GM23338 (cell line): ENCODE measurements at regions not wholly inside any gene's neighbourhood (a gene's known extent, or its start where the extent isn't known, plus 50 kb on each side); places are given as distances from the start of the nearest gene placed in this dataset.

Experiments
- ATAC-seq: fragments of 200-7000 bp; cut with Tn5 transposase; 3 replicates; pipeline ENCODE4 v1.9.1; 2020
- DNase-seq: peaks from one replicate; pipeline ENCODE4 v3.0.0-alpha.2; 2015; ENCODE audit warnings: low spot score
- H2AFZ ChIP-seq: fragments of 200-600 bp; sonication (generic); 2 replicates; pipeline ENCODE4 v1.8.0; 2016; ENCODE audit warnings: antibody characterized with exemption, mild to moderate bottlenecking, moderate library complexity
- H3F3A ChIP-seq: fragments of 200-600 bp; sonication (generic); replicated peaks from 2 replicates; pipeline ENCODE4 v1.8.0; 2017; ENCODE audit warnings: antibody characterized with exemption, mixed run types, low read depth
- H3K27ac ChIP-seq: fragments of 200-600 bp; sonication (generic); 2 replicates; pipeline ENCODE4 v1.6.1; 2016; ENCODE audit warnings: low read depth
- H3K27me3 ChIP-seq: fragments of 200-600 bp; sonication (generic); 2 replicates; pipeline ENCODE4 v1.8.0; 2016; ENCODE audit warnings: mild to moderate bottlenecking, mixed run types, moderate library complexity; ENCODE audit not compliant: insufficient read depth
- H3K36me3 ChIP-seq: fragments of 200-600 bp; sonication (generic); 2 replicates; pipeline ENCODE4 v1.8.0; 2016; ENCODE audit warnings: mild to moderate bottlenecking; ENCODE audit not compliant: insufficient read depth
- H3K4me1 ChIP-seq: fragments of 200-600 bp; sonication (generic); 2 replicates; pipeline ENCODE4 v1.8.0; 2016; ENCODE audit warnings: mild to moderate bottlenecking, moderate library complexity; ENCODE audit not compliant: insufficient read depth
- H3K4me2 ChIP-seq: fragments of 200-600 bp; sonication (generic); 2 replicates; pipeline ENCODE4 v1.7.1; 2017; ENCODE audit warnings: mixed run types
- H3K4me3 ChIP-seq: fragments of 200-600 bp; sonication (generic); 2 replicates; pipeline ENCODE4 v1.6.1; 2016; ENCODE audit warnings: mixed run types
- H3K79me2 ChIP-seq: fragments of 200-600 bp; sonication (generic); replicated peaks from 2 replicates; pipeline ENCODE4 v1.8.0; 2017; ENCODE audit warnings: mild to moderate bottlenecking; ENCODE audit not compliant: insufficient read depth
- H3K9me2 ChIP-seq: fragments of 200-600 bp; sonication (generic); 2 replicates; pipeline ENCODE4 v1.8.0; 2017; ENCODE audit not compliant: insufficient read depth
- H4K20me1 ChIP-seq: fragments of 200-600 bp; sonication (generic); replicated peaks from 2 replicates; pipeline ENCODE4 v1.8.0; 2017; ENCODE audit warnings: mild to moderate bottlenecking; ENCODE audit not compliant: insufficient read depth
- H3K27ac Mint-ChIP-seq: 2 replicates; pipeline ENCODE4 v1.8.0; 2020; ENCODE audit warnings: inconsistent platforms, mild to moderate bottlenecking, moderate library complexity, mixed read lengths
- H3K27me3 Mint-ChIP-seq: 3 replicates; pipeline ENCODE4 v1.8.0; 2022; ENCODE audit warnings: low read depth, mild to moderate bottlenecking, moderate library complexity, mixed read lengths, inconsistent platforms; ENCODE audit not compliant: insufficient read depth, poor library complexity
- H3K36me3 Mint-ChIP-seq: 3 replicates; pipeline ENCODE4 v1.8.0; 2021; ENCODE audit warnings: low read depth, mild to moderate bottlenecking, inconsistent platforms, moderate library complexity, mixed read lengths
- H3K4me1 Mint-ChIP-seq: 3 replicates; pipeline ENCODE4 v1.8.0; 2020; ENCODE audit warnings: mild to moderate bottlenecking, inconsistent platforms, mixed read lengths
- H3K4me3 Mint-ChIP-seq: 3 replicates; pipeline ENCODE4 v1.8.0; 2021; ENCODE audit warnings: moderate library complexity, mild to moderate bottlenecking, inconsistent platforms, mixed read lengths
- H3K9me3 Mint-ChIP-seq: 3 replicates; pipeline ENCODE4 v1.8.0; 2020; ENCODE audit warnings: moderate library complexity, mild to moderate bottlenecking, inconsistent platforms, mixed read lengths
- STAT1 ChIP-seq: IDR thresholded peaks from one replicate; pipeline ENCODE4 v1.6.1; 2016; ENCODE audit warnings: antibody characterized with exemption; ENCODE audit not compliant: unreplicated experiment
- ZNF114 ChIP-seq: fragments of 250-450 bp; sonication (Bioruptor Pico); IDR thresholded peaks from 2 replicates; pipeline ENCODE4 v1.5.0; 2020; ENCODE audit warnings: mild to moderate bottlenecking, moderate library complexity
- TF ChIP-seq, protein P1 (sequence below): fragments of 250-450 bp; sonication (Bioruptor Pico); IDR thresholded peaks from 2 replicates; pipeline ENCODE4 v1.5.0; 2020; ENCODE audit warnings: mild to moderate bottlenecking, moderate library complexity

GRCh38 chr20:4574356-4574690 lies 111.9 kb upstream of the PRNP start (continued):
- TF ChIP-seq, protein P1, sequence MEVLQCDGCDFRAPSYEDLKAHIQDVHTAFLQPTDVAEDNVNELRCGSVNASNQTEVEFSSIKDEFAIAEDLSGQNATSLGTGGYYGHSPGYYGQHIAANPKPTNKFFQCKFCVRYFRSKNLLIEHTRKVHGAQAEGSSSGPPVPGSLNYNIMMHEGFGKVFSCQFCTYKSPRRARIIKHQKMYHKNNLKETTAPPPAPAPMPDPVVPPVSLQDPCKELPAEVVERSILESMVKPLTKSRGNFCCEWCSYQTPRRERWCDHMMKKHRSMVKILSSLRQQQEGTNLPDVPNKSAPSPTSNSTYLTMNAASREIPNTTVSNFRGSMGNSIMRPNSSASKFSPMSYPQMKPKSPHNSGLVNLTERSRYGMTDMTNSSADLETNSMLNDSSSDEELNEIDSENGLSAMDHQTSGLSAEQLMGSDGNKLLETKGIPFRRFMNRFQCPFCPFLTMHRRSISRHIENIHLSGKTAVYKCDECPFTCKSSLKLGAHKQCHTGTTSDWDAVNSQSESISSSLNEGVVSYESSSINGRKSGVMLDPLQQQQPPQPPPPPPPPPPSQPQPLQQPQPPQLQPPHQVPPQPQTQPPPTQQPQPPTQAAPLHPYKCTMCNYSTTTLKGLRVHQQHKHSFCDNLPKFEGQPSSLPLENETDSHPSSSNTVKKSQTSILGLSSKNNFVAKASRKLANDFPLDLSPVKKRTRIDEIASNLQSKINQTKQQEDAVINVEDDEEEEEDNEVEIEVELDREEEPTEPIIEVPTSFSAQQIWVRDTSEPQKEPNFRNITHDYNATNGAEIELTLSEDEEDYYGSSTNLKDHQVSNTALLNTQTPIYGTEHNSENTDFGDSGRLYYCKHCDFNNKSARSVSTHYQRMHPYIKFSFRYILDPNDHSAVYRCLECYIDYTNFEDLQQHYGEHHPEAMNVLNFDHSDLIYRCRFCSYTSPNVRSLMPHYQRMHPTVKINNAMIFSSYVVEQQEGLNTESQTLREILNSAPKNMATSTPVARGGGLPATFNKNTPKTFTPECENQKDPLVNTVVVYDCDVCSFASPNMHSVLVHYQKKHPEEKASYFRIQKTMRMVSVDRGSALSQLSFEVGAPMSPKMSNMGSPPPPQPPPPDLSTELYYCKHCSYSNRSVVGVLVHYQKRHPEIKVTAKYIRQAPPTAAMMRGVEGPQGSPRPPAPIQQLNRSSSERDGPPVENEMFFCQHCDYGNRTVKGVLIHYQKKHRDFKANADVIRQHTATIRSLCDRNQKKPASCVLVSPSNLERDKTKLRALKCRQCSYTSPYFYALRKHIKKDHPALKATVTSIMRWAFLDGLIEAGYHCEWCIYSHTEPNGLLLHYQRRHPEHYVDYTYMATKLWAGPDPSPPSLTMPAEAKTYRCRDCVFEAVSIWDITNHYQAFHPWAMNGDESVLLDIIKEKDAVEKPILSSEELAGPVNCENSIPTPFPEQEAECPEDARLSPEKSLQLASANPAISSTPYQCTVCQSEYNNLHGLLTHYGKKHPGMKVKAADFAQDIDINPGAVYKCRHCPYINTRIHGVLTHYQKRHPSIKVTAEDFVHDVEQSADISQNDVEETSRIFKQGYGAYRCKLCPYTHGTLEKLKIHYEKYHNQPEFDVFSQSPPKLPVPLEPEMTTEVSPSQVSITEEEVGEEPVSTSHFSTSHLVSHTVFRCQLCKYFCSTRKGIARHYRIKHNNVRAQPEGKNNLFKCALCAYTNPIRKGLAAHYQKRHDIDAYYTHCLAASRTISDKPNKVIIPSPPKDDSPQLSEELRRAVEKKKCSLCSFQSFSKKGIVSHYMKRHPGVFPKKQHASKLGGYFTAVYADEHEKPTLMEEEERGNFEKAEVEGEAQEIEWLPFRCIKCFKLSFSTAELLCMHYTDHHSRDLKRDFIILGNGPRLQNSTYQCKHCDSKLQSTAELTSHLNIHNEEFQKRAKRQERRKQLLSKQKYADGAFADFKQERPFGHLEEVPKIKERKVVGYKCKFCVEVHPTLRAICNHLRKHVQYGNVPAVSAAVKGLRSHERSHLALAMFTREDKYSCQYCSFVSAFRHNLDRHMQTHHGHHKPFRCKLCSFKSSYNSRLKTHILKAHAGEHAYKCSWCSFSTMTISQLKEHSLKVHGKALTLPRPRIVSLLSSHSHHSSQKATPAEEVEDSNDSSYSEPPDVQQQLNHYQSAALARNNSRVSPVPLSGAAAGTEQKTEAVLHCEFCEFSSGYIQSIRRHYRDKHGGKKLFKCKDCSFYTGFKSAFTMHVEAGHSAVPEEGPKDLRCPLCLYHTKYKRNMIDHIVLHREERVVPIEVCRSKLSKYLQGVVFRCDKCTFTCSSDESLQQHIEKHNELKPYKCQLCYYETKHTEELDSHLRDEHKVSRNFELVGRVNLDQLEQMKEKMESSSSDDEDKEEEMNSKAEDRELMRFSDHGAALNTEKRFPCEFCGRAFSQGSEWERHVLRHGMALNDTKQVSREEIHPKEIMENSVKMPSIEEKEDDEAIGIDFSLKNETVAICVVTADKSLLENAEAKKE (CRISPR knock-in tag) = no peak
- no peak for TF ChIP-seq STAT1

GRCh38 chr20:4573564-4574355 lies 112.5 kb upstream of the PRNP start:
- H3K27ac Mint-ChIP-seq = no peak overlapping the region
- no peak for ATAC-seq

More at GRCh38 chr20:4573564-4574355, 112.5 kb upstream of the PRNP start:
- no peaks in the 10 kb centered on the region for H3K9me3 Mint-ChIP-seq
- Histone ChIP-seq H3K4me3 (no peak overlapping the region), H4K20me1 (no peaks in the 10 kb centered on the region), H3K27me3 (no peaks in the 10 kb centered on the region), H3K9me2 (peaks cover 8% of the 10 kb centered on the region; the same call in 1 of the 2 replicates), H3F3A (no peaks in the 10 kb centered on the region), H3K36me3 (no peaks in the 10 kb centered on the region), H3K4me2 (no peak overlapping the region), H3K79me2 (no peaks in the 10 kb centered on the region), H3K4me1 (no peaks in the 10 kb centered on the region), H2AFZ (peak overlapping the region; percentile 90), H3K27ac (no peak overlapping the region)
- H3K4me1 Mint-ChIP-seq = peaks cover 15% of the 10 kb centered on the region
- DNase-seq = no peak
- H3K27me3 Mint-ChIP-seq = peaks cover 5% of the 10 kb centered on the region
- TF ChIP-seq ZNF114 (CRISPR knock-in tag) = no peak
- no peaks in the 10 kb centered on the region for H3K36me3 Mint-ChIP-seq
- H3K4me3 Mint-ChIP-seq = no peak overlapping the region
